ENCODE measurements at regions not wholly inside any gene's neighbourhood (a gene's known extent, or its start where the extent isn't known, plus 50 kb on each side); places are given as distances from the start of the nearest gene placed in this dataset.
"Not testable (repeated sequence)": the region's sequence is repeated elsewhere in the genome, so short reads cannot be mapped to it uniquely, and the experiment has no call there.

DNA sequence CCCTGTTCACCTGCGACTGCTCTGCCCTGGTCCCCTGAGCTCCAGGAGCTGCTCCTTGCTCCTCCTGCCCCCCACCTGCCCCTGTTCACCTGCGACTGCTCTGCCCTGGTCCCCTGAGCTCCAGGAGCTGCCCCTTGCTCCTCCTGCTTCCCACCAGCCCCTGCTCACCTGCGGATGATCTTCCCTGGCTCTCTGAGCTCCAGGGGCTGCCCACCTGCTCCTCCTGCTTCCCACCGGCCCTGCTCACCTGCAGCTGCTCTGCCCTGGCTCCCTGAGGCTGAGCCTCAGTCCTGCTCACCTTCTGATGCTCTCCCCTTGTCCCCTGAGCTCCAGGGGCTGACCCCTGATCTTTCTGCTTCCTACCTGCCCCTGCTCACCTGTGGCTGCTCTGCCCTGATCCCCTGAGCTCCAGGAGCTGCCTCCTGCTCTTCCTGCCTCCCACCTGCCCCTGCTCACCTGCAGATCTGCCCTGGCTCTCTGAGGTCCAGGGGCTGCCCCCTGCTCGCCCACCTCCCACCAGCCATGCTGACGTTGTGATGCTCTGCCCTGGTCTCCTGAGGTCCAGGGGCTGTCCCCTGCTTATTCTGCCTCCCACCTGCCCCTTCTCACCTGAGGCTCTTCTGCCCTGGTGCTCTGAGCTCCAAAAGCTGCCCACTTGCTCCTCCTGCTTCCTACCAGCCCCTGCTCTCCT is 219.2 kb downstream of the TMEM121 start:
- DNase-seq (ENCODE audit: low read depth), result no peak
- no peak overlapping the region for H3K4me3 ChIP-seq (ENCODE audit: low read depth, low read length)
- TF ChIP-seq, protein P1, sequence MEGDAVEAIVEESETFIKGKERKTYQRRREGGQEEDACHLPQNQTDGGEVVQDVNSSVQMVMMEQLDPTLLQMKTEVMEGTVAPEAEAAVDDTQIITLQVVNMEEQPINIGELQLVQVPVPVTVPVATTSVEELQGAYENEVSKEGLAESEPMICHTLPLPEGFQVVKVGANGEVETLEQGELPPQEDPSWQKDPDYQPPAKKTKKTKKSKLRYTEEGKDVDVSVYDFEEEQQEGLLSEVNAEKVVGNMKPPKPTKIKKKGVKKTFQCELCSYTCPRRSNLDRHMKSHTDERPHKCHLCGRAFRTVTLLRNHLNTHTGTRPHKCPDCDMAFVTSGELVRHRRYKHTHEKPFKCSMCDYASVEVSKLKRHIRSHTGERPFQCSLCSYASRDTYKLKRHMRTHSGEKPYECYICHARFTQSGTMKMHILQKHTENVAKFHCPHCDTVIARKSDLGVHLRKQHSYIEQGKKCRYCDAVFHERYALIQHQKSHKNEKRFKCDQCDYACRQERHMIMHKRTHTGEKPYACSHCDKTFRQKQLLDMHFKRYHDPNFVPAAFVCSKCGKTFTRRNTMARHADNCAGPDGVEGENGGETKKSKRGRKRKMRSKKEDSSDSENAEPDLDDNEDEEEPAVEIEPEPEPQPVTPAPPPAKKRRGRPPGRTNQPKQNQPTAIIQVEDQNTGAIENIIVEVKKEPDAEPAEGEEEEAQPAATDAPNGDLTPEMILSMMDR (IDR thresholded peaks at IDR 0.05; ENCODE audit: low read depth, low read length), result no peak
- no peak for TF ChIP-seq POLR2A (IDR thresholded peaks at IDR 0.05; ENCODE audit: extremely low read depth, insufficient read length)
- TF ChIP-seq, protein P2, sequence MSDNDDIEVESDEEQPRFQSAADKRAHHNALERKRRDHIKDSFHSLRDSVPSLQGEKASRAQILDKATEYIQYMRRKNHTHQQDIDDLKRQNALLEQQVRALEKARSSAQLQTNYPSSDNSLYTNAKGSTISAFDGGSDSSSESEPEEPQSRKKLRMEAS (IDR thresholded peaks at IDR 0.05; ENCODE audit: low read depth, low read length), result no peak
- TF ChIP-seq MYC (IDR thresholded peaks at IDR 0.05; ENCODE audit: low read depth, low read length), result no peak

DNA sequence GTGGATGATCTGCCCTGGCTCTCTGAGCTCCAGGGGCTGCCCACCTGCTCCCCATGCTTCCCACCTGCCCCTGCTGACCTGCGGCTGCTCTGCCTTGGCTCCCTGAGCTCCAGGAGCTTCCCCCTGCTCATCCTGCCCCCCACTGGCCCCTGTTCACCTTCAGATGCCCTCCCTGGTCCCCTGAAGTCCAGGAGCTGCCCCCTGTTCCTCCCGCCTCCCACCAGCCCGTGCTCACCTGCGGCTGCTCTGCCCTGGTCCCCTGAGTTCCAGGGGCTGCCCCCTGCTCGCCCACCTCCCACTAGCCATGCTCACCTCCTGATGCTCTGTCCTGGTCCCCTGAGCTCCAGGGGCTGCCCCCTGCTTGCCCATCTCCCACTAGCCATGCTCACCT is 219.7 kb downstream of the TMEM121 start:
- no peak for DNase-seq (ENCODE audit: low read depth)
- no peak overlapping the region for H3K4me3 ChIP-seq (ENCODE audit: low read depth, low read length)
- no peak for TF ChIP-seq POLR2A (IDR thresholded peaks at IDR 0.05; ENCODE audit: extremely low read depth, insufficient read length)
- TF ChIP-seq, protein P2 (IDR thresholded peaks at IDR 0.05; ENCODE audit: low read depth, low read length), result no peak
- no peak for TF ChIP-seq MYC (IDR thresholded peaks at IDR 0.05; ENCODE audit: low read depth, low read length)
- TF ChIP-seq, protein P1 (IDR thresholded peaks at IDR 0.05; ENCODE audit: low read depth, low read length), result no peak

DNA sequence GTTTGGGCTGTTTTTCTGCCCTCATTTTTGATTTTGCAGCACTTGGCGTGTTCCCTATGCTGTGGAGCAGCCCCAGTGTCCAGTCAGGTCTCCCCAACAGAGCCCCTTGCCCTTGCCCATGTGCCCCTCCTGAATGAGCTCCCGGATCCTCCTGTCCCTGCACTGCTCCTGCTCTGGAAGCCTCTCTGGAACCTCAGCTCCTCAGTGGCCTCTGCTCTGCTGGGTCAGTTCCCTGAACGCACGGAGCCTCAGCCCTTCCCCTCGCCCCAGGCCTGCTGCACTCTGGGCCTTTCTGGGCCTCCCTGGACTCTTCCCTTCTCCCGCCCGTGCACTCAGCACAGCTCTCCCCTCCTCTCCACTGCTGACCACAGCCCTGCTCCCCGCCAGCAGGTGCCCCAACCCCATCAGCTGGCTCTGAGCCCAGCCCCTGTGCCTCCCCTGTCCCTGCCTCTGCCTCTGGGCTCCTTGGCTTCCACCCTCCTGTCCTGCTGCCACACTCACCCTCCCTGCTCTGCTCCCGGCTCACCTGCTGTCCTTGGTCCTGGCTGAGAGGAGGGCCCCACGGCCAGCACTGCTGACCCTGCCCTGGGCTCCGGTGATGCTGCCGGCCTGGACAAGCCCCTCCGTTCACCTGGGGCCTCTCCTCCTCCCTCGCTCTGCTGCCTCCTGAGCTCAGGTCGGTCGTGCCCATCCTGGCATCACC is 220.6 kb downstream of the TMEM121 start:
- H3K4me3 ChIP-seq (ENCODE audit: low read depth, low read length); DNase-seq (ENCODE audit: low read depth): not testable (repeated sequence)

DNA sequence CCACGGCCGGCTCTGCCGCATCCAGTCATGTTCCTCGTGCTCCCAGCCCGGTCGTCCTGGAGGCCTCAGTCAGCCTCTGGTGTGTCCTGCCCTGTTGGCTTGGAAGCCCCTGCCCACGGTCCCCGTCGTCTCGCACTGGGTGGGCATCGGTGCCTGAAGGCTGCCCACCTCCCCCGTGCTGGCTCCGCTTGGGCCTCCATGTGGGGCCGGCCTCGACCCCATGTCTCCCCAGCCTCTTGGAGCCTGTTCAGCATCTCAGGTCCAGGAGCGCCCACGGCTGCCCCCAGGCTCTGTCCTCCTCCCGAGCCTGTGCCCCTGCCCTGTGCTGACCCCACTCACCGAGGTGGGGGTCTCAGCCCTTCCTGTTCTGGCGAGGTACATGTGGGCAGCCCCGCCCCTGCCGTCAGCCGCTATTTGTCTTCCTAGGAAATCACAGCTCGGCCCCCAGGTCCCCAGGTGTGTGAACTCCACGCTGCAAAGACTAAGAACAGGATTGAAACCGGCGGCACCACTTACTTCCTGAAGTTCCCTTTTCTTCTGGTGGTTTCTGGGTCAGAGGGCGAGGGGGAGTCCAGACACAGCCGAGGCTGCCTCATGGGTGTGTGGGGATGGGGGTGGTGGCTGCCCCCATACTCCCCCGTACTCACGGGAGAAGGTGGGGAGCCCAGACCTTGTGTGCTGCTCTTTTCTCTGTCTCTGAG is 221.3 kb downstream of the TMEM121 start:
- DNase-seq (ENCODE audit: low read depth), result not testable (repeated sequence)

DNA sequence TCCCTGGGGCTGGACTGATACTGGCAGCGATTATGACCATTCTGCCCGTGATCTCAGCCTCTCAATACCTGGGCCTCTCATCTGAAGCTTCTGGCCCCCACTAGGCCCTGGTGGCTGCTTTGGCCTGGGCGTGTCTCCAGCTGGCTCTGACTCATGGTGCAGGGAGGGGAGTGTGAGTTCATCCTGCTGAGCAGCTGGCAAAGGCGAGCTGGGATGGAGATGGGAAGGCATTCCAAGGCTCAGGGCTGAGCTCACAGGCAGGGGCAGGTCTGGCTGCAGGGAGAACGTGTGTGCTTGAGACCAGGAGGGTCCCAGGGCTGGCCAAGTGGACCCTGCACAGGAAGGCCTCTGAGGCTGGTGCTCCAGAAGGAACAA is 221.8 kb downstream of the TMEM121 start:
- no peak overlapping the region for H3K4me3 ChIP-seq (ENCODE audit: low read depth, low read length)
- no peak for TF ChIP-seq MYC (IDR thresholded peaks at IDR 0.05; ENCODE audit: low read depth, low read length)
- DNase-seq (ENCODE audit: low read depth), result no peak

More for the DNA sequence above, 221.3 kb downstream of the TMEM121 start:
- H3K4me3 ChIP-seq (ENCODE audit: low read depth, low read length), result not testable (repeated sequence)

DNA sequence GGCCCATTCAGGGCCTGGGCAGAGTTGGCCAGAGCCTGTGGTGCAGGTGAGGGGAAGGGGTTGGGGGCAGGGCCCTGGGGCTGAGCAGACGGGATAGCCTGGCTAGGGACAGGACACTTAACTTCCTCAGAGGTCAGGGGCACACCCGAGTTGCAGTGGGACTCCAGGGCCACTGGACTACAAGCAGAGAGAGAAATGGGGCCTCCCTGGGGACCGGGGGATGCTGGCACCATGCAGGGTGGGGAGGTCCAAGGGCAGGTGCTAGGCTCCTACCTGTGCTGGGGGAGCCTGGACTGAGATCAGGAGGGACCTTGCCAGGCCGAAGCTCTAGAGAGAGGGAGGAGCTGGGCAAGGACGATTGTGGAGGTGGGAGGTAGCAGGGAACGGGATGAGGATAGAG is 222.3 kb downstream of the TMEM121 start:
- DNase-seq (ENCODE audit: low read depth); H3K4me3 ChIP-seq (ENCODE audit: low read depth, low read length): not testable (repeated sequence)

DNA sequence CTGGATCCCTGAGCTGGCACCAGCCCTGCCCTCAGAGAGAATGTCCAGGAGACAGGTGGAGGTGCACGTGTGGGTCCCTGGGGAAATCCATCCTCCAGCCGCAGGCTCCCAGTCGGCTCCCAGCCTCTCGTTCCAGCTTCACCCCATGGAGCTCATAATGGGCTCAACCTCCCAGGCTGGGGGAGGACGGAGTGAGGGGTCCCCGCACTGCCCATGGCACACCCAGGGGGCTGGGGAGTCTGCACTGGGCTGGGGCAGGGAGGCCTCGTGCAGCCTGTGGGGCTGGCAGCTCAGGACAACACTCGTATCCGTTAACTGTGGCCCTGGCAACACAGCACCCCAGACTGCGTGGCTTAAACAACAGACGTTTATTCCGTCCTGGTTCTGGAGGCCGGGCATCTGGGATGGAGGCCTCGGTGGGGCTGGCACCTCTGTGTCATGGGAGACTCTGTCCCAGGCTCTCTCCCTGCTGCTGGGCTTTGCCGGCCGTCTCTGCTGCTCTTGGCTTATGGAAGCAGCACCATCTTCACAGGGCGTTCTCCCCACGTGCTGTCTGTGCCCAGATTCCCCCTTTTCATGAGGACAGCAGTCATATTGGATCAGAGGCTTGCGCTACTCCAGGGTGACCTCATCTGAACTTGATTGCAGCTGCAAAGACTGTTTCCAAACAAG is 223.6 kb downstream of the TMEM121 start:
- not testable (repeated sequence) for H3K4me3 ChIP-seq (ENCODE audit: low read depth, low read length)

DNA sequence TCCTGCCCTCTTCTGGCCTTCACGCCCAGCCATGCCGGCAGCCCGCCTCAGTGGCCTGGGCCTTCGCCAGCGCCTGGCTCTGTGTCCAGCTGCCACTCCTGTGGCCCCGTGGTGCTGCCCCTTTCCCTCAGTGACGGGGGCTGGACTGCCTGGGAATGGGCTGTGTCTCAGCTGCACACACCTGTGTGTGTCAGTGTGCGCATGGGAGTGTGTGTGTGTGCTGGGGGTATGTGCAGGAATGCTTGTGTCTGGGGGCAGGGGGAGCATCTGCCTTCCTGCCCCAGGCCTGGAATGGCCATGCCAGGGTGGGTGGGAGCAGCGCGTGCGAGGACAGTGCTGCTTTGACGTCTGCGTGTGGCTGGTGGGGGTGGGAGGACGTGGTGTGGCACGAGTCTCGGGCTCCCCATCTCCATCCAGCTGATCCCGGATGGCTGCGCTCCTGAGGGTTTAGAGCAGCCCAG is 224.9 kb downstream of the TMEM121 start:
- not testable (repeated sequence) for DNase-seq (ENCODE audit: low read depth); H3K4me3 ChIP-seq (ENCODE audit: low read depth, low read length)

More for the DNA sequence above, 223.6 kb downstream of the TMEM121 start:
- DNase-seq (ENCODE audit: low read depth), result not testable (repeated sequence)

DNA sequence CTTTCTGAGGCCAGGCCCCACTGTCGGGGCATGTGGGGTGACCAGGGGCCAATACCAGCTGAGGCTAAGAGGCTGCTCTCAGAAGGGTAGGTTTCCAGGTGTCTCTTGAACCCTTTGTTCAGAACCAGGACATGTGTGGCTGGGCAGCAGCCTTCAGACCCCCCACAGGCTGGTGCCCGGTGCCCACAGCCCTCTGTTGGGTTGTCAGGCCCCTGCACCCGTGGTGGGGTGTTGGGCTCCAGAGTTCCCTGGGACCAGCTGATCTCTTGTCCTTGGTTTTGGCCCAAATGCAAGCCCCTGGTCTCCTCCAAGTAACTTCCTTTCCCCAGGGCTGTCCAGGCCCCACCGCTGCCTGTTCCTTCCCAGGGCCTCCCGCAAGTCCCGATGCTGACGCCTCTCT is 226.0 kb downstream of the TMEM121 start:
- not testable (repeated sequence) for H3K4me3 ChIP-seq (ENCODE audit: low read depth, low read length); DNase-seq (ENCODE audit: low read depth)

Measured in NB4 (cell line).